IPS DF 4.7 (cell line): ENCODE measurements at regions not wholly inside any gene's neighbourhood (a gene's known extent, or its start where the extent isn't known, plus 50 kb on each side); places are given as distances from the start of the nearest gene placed in this dataset.
"Not testable (repeated sequence)": the region's sequence is repeated elsewhere in the genome, so short reads cannot be mapped to it uniquely, and the experiment has no call there.

ENCODE experiments used
- DNase-seq: peaks from one replicate; pipeline ENCODE4 v3.0.0-alpha.2; 2013; ENCODE audit warnings: low spot score; ENCODE audit errors: extremely low read depth

- DNase-seq = no peak
These were observed 138.7 kb downstream of the YTHDC2 start for GRCh38 chr5:113652161-113652560.

GRCh38 chr5:113654828-113655227 is 141.3 kb downstream of the YTHDC2 start:
- DNase-seq = no peak

- DNase-seq = no peak
These were observed 146.7 kb downstream of the YTHDC2 start for GRCh38 chr5:113660206-113660605.

- DNase-seq = no peak
These were observed 147.3 kb downstream of the YTHDC2 start for GRCh38 chr5:113660706-113661250.

DNA sequence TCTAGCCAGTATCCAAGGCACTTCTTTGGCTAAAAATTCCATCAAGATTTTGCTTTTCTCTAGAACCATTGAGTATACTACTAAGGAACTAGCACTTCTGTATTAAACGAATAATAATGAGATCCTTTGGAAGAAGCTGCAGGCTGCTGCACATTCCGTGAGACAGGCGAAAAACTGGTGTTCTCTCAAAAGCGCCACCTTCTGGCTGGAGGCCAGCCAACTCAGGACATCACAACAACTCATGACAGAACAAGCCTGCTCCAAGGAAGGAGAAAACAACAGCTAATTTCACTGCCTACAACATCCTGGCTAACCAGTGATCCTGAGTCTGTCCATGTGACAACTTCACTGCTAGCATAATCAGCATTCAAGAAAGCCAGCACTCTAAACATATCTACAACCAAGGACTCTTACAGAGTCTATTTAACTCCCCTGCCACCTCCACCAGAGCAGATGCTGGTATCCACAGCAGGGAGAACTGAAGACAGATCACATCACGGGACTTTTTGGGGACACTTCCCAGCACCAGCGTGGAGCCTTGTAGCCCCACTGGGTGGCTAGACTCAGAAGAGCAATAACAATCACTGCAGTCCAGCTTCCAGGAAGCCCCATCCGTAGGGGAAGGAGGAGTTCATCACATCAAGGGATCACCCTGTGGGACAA is 150.5 kb downstream of the YTHDC2 start:
- no peak for DNase-seq

GRCh38 chr5:113673041-113673440 is 159.5 kb downstream of the YTHDC2 start:
- no peak for DNase-seq

DNA sequence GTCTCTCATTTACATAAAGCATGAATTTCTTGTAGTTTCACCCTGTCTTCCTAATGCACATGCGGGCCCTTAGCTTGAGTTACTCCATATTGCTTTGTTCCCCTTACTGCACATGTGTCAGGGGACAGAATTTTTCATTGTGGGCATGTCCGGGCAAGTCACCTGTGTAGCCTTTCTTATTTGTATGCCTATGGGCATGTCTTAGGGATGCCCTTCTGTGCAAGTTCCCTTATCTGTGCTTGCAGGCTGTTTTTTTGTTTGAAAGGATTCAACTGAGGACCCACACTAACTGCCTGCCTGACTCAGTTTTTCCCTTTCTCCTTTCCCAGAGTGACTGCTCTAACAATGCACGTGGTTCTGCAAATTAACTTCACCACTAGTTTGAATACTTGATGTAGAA is 161.7 kb downstream of the YTHDC2 start:
- no peak for DNase-seq

GRCh38 chr5:113678202-113678601 is 164.7 kb downstream of the YTHDC2 start:
- DNase-seq = no peak

DNA sequence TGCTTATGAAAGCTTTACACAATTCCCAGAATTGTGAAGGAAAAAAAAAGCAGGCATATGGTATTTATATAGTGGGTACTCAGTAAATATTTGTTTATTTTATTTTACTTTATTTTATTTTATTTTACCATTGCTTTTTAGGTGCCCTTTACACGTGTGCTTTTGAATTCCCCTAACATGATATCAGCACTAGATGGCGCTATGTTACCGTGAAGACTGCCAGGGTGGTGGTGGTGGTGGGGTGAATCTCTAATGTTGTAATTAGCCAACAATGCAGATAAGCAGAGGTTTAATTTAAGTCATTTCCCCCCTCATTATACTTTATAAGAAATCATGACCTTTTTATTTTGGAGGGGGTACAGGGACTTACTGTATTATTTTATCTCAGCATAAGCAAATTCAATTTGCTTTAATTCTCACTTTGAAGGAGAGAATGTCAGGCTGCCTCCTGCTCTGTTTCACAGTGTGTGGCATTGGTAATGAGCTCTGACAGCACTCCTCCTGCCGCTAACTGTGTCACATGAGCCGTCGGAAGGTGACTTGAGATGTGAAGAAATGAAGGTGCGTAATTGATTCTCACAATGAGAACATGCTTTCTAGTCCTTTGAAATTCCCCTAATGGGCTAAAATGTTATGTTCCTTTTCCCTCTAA is 165.6 kb downstream of the YTHDC2 start:
- DNase-seq = no peak

DNA sequence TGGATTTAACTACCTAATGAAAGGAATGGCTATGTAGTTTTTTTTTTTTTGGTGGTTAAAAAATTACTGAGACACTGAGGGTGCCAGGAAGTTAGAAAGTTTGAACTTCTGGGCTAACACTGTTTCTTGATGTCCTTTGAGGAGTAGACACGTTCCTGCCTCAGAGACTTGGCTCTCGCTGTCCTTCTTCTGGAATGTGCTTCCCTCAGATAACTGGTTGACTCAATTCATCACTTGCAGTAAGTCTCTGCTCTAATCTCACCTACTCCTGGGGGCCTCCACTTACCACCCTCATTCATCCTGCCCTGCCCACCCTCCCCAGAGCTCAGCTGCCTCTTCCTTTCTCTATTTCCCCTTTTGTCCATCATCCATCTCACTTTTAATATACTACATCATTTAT is 167.0 kb downstream of the YTHDC2 start:
- DNase-seq = no peak

- DNase-seq = no peak
These were observed 169.1 kb downstream of the YTHDC2 start for GRCh38 chr5:113682497-113683136.

GRCh38 chr5:113683211-113683610 is 169.7 kb downstream of the YTHDC2 start:
- no peak for DNase-seq

- no peak for DNase-seq
These were observed 173.1 kb downstream of the YTHDC2 start for GRCh38 chr5:113686599-113686998.

DNA sequence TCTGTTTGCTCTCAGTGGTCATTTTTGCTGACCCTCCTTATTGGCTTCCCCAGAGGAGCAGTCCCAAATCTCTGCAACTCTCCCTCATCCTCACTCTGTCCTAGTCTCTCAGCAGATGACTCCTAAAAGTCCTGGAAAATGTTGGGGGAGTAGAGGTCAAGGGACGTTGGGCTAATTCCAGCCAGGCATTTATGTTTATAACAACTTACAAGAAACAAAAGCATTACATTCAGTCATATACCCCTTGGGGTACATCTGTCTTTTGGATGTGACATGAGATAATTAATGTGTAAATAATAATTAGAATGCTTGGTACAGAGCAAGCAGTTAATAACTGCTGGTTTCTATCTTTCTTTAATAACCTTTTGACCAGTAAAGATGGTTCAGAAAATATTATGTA is 176.2 kb downstream of the YTHDC2 start:
- DNase-seq = no peak

DNA sequence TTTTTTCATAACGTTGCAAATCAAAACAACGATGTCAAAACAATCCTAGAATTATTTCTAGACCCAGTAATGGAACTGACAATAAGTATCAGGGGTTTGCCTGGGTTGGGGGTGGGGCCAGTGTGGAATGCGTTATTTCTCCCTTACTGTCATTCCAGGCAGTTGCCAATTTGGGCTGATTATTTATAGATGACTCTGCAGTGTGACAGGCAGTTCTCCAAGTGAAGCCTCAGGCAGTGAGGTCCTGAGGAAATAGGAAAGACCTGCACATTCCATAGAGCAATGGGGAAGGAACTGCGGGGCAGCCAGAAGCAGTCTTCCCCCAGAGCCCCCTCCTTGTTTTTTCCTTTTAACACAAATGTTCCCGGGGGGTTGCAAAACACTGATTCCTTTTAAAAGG is 179.0 kb downstream of the YTHDC2 start:
- DNase-seq = no peak

GRCh38 chr5:113692891-113693457 is 179.5 kb downstream of the YTHDC2 start:
- DNase-seq = no peak

DNA sequence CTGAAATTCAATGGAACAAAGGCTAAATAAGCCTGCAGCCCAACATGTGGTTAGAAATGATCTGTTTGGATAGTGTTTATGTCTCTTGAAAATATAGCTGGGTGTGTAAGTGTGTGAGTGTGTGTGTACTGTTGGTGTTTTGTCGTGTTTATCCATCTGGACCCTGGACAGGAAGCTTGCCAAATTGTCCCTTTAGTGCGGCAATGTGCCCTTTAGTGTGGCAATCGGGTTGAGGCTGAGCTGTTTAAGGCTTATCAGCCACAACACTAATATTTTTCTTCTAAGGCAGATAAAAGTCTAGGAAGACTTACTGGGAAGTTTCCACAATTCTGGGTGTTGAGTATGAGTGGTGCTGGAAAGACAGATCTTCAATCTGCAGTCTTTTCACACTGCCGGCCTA is 180.2 kb downstream of the YTHDC2 start:
- no peak for DNase-seq

- DNase-seq = no peak
These were observed 181.1 kb downstream of the YTHDC2 start for GRCh38 chr5:113694576-113694975.

DNA sequence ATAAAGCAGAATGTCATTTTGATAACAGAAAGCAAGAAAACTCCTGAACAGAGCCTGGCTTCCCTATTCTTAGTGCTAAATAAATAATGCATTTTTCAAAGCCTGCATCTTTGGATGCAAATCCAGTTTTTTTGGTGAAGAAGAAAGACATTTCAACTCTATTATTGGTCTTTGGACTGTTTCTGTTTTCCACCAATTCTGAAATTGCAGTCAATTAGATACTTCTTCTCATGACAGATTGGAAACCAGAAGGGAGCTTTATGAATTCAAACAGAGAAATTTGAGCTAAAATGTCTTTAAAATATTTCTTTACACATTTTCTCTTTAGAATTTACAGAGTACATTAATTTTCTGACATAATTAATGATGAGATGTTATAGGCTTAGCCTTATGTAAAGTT is 189.8 kb downstream of the YTHDC2 start:
- DNase-seq = no peak

DNA sequence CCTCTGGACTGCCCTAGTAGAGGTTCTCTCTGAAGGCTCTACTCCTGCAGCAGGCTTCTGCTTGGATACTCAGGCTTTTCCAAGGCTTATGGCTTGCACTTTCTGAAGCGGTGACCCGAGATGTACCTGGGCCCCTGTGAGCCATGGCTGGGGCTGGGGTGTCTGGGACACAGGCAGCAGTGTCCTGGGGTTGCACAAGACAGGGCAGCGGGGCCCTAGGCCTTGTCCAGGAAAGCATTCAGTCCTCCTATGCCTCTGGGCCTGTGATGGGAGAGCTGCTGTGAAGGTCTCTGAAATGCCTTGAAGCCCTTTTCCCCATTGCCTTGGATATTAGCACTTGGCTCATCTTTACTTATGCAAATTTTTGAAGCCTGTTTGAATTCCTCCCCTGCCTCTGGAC is 192.2 kb downstream of the YTHDC2 start:
- no peak for DNase-seq

- no peak for DNase-seq
These were observed 199.6 kb downstream of the YTHDC2 start for GRCh38 chr5:113713051-113713450.

DNA sequence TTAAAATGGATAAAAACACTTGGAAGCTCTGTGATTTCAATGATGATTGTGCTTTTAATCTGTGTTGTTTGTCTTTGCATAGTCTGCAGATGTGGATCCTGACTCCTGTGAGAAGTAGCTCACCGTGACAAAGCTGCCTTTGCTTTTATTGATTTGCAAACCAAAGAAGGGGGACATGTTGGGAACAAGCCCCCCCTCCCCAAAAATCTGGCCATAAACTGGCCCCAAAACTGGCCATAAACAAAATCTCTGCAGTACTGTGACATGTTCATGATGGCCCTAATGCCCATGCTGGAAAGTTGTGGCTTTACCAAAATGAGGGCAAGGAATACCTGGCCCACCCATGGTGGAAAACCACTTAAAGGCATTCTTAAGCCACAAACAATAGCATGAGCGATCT is 202.4 kb downstream of the YTHDC2 start:
- DNase-seq = not testable (repeated sequence)
